HG03175 (cell line): ENCODE measurements at regions not wholly inside any gene's neighbourhood (a gene's known extent, or its start where the extent isn't known, plus 50 kb on each side); places are given as distances from the start of the nearest gene placed in this dataset.

Experiments used
- ATAC-seq: cut with Tn5 transposase; IDR thresholded peaks from one replicate; pipeline ENCODE4 v1.9.1; 2021; ENCODE audit warnings: mild to moderate bottlenecking, moderate library complexity; ENCODE audit not compliant: unreplicated experiment

- no peak for ATAC-seq
Measured at GRCh38 chr2:176536439-176537133, 267.3 kb downstream of the MTX2 start.

- no peak for ATAC-seq
Measured at GRCh38 chr2:176537932-176538331, 268.7 kb downstream of the MTX2 start.

- ATAC-seq: no peak
Measured at GRCh38 chr2:176540995-176541394, 271.8 kb downstream of the MTX2 start.

- ATAC-seq: no peak
Measured at GRCh38 chr2:176542476-176542875, 273.2 kb downstream of the MTX2 start.

- ATAC-seq: no peak
Measured at GRCh38 chr2:176544557-176544956, 275.3 kb downstream of the MTX2 start.

GRCh38 chr2:176544991-176545956 is 276.0 kb downstream of the MTX2 start:
- no peak for ATAC-seq

- no peak for ATAC-seq
Measured at GRCh38 chr2:176546550-176546949, 277.3 kb downstream of the MTX2 start.

GRCh38 chr2:176552501-176553135 is 283.4 kb downstream of the MTX2 start:
- ATAC-seq: no peak

- ATAC-seq: no peak
Measured at GRCh38 chr2:176553685-176554100, 284.5 kb downstream of the MTX2 start.

- peak; percentile 64 for ATAC-seq
Measured at GRCh38 chr2:176554101-176555048, 285.1 kb downstream of the MTX2 start.

GRCh38 chr2:176555112-176555511 is 285.9 kb downstream of the MTX2 start:
- no peak for ATAC-seq

- ATAC-seq: no peak
Measured at GRCh38 chr2:176555781-176556180, 286.5 kb downstream of the MTX2 start.

- ATAC-seq: no peak
Measured at GRCh38 chr2:176556373-176556772, 287.1 kb downstream of the MTX2 start.

GRCh38 chr2:176557821-176558220 is 288.6 kb downstream of the MTX2 start:
- ATAC-seq: no peak

GRCh38 chr2:176558574-176559140 is 289.4 kb downstream of the MTX2 start:
- no peak for ATAC-seq

- ATAC-seq: no peak
Measured at GRCh38 chr2:176560296-176560695, 291.1 kb downstream of the MTX2 start.

- no peak for ATAC-seq
Measured at GRCh38 chr2:176561706-176562105, 292.5 kb downstream of the MTX2 start.

GRCh38 chr2:176562359-176563078 is 293.3 kb downstream of the MTX2 start:
- ATAC-seq: no peak

GRCh38 chr2:176565641-176566323 is 296.5 kb downstream of the MTX2 start:
- no peak for ATAC-seq
